ENCODE measurements at regions not wholly inside any gene's neighbourhood (a gene's known extent, or its start where the extent isn't known, plus 50 kb on each side); places are given as distances from the start of the nearest gene placed in this dataset.

DNA sequence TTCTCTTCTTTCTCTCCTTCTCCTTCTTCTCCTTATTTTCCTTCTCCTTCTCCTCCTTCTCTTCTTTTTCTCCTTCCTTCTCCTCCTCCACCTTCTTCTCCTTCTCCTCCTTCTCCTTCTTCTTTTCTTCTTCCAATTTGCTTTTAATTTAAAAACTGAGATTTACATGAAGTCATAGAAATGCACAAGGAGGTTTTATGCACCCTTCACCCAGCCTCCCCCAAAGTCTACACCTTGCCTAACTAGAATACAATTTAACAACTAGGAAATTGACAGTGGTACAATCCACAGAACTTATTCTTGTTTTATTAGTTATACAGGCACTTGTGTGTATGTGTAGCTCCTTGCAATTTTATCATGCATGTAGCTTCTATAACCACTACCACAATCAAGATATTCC is 826.7 kb downstream of the KCNJ2 start:
- TF ChIP-seq, protein P1, sequence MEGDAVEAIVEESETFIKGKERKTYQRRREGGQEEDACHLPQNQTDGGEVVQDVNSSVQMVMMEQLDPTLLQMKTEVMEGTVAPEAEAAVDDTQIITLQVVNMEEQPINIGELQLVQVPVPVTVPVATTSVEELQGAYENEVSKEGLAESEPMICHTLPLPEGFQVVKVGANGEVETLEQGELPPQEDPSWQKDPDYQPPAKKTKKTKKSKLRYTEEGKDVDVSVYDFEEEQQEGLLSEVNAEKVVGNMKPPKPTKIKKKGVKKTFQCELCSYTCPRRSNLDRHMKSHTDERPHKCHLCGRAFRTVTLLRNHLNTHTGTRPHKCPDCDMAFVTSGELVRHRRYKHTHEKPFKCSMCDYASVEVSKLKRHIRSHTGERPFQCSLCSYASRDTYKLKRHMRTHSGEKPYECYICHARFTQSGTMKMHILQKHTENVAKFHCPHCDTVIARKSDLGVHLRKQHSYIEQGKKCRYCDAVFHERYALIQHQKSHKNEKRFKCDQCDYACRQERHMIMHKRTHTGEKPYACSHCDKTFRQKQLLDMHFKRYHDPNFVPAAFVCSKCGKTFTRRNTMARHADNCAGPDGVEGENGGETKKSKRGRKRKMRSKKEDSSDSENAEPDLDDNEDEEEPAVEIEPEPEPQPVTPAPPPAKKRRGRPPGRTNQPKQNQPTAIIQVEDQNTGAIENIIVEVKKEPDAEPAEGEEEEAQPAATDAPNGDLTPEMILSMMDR (conservative IDR thresholded peaks at IDR 0.05): no peak
- no peak for TF ChIP-seq ZFX (IDR thresholded peaks at IDR 0.05)
